ENCODE measurements at regions not wholly inside any gene's neighbourhood (a gene's known extent, or its start where the extent isn't known, plus 50 kb on each side); places are given as distances from the start of the nearest gene placed in this dataset.

GRCh38 chr5:96322217-96322616, 110.8 kb downstream of the PCSK1 start:
- no peak overlapping the region for H2AFZ ChIP-seq (ENCODE audit: low read depth, low read length, poor library complexity, severe bottlenecking)
- ChIA-PET CTCF (no interaction called here), POLR2A (no interaction called here), RAD21 (ENCODE audit: low non-redundant PET in 1 of 2, low total read pairs in 2 of 2, uncharacterized antibody in 2 of 2, unreplicated experiment in 2 of 2) (no interaction called here)
- no peaks in the 10 kb centered on the region for H3K36me3 ChIP-seq (ENCODE audit: control insufficient read depth in 1 of 2, insufficient read depth in 2 of 2, low read length in 2 of 2)
- no peak overlapping the region for H3K4me3 ChIP-seq (replicated peaks in 1 of 2; ENCODE audit: low read depth in 1 of 2, low read length in 2 of 2)
- TF ChIP-seq EGR1 (IDR thresholded peaks at IDR 0.05; ENCODE audit: low read depth) (no peak), ZBTB33 (IDR thresholded peaks at IDR 0.05; ENCODE audit: extremely low read depth, insufficient replicate concordance, low read length) (no peak)
- no peak overlapping the region for H3K9ac ChIP-seq (ENCODE audit: low read length)
- H3K9me3 ChIP-seq (ENCODE audit: control insufficient read depth in 1 of 2, insufficient read depth in 1 of 2, low read depth in 1 of 2, low read length in 2 of 2): no peaks in the 10 kb centered on the region
- intact Hi-C loops (cut with micrococcal nuclease): no loop called here
- H3K4me1 ChIP-seq (ENCODE audit: control insufficient read depth in 1 of 2, insufficient read depth in 2 of 2, low read length in 2 of 2): peaks cover 10 to 28% of the 10 kb centered on the region in 2 experiments
- no peak for ATAC-seq
- no peaks in the 10 kb centered on the region for H3K27me3 ChIP-seq (ENCODE audit: insufficient read depth, low read length)
- H3K79me2 ChIP-seq (ENCODE audit: insufficient read depth, low read length): no peaks in the 10 kb centered on the region
- H3K27ac ChIP-seq (ENCODE audit: low read depth, low read length): no peak overlapping the region
- no peaks in the 10 kb centered on the region for H4K20me1 ChIP-seq (ENCODE audit: insufficient read depth)
- no peaks in the 10 kb centered on the region for H3K9me2 ChIP-seq (ENCODE audit: insufficient read depth)
- no TSS peak for BruUV-seq (replicated peaks)
- DNase-seq (ENCODE audit: low read depth, low spot score): no peak
- no peak overlapping the region for H3K4me2 ChIP-seq (ENCODE audit: low read length)

GRCh38 chr5:96321345-96321744, 111.7 kb downstream of the PCSK1 start:
- ChIA-PET CTCF (no interaction called here), RAD21 (ENCODE audit: low non-redundant PET in 1 of 2, low total read pairs in 2 of 2, uncharacterized antibody in 2 of 2, unreplicated experiment in 2 of 2) (no interaction called here), POLR2A (no interaction called here)
- DNase-seq (ENCODE audit: low read depth, low spot score) (no peak), ATAC-seq (no peak)
- H3K27me3 ChIP-seq (ENCODE audit: insufficient read depth, low read length): no peaks in the 10 kb centered on the region
- no peak overlapping the region for H3K27ac ChIP-seq (ENCODE audit: low read depth, low read length)
- no TSS peak for BruUV-seq (replicated peaks)
- H3K4me2 ChIP-seq (ENCODE audit: low read length): 0 out of 2 replicates have a peak overlapping the region, but pooled peaks have one; percentile 54
- intact Hi-C loops (cut with micrococcal nuclease): no loop called here
- no peaks in the 10 kb centered on the region for H3K36me3 ChIP-seq (ENCODE audit: control insufficient read depth in 1 of 2, insufficient read depth in 2 of 2, low read length in 2 of 2)
- H3K9me2 ChIP-seq (ENCODE audit: insufficient read depth): no peaks in the 10 kb centered on the region
- no peak overlapping the region for H3K4me3 ChIP-seq (replicated peaks in 1 of 2; ENCODE audit: low read depth in 1 of 2, low read length in 2 of 2)
- no peaks in the 10 kb centered on the region for H4K20me1 ChIP-seq (ENCODE audit: insufficient read depth)
- no peaks in the 10 kb centered on the region for H3K79me2 ChIP-seq (ENCODE audit: insufficient read depth, low read length)
- TF ChIP-seq CBX3 (IDR thresholded peaks at IDR 0.05; ENCODE audit: low read depth): no peak
- TF ChIP-seq, protein P1, sequence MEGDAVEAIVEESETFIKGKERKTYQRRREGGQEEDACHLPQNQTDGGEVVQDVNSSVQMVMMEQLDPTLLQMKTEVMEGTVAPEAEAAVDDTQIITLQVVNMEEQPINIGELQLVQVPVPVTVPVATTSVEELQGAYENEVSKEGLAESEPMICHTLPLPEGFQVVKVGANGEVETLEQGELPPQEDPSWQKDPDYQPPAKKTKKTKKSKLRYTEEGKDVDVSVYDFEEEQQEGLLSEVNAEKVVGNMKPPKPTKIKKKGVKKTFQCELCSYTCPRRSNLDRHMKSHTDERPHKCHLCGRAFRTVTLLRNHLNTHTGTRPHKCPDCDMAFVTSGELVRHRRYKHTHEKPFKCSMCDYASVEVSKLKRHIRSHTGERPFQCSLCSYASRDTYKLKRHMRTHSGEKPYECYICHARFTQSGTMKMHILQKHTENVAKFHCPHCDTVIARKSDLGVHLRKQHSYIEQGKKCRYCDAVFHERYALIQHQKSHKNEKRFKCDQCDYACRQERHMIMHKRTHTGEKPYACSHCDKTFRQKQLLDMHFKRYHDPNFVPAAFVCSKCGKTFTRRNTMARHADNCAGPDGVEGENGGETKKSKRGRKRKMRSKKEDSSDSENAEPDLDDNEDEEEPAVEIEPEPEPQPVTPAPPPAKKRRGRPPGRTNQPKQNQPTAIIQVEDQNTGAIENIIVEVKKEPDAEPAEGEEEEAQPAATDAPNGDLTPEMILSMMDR (IDR thresholded peaks at IDR 0.05 in 2 of 3, conservative IDR thresholded peaks at IDR 0.05 in 1 of 3; ENCODE audit: borderline replicate concordance in 1 of 3, insufficient read depth in 1 of 3, low read depth in 2 of 3, low read length in 2 of 3): no peak
- TF ChIP-seq TCF7L2 (IDR thresholded peaks at IDR 0.05; ENCODE audit: borderline replicate concordance, extremely low read depth, insufficient read depth, insufficient read length): no peak
- no peak for TF ChIP-seq POLR2AphosphoS5 (IDR thresholded peaks at IDR 0.05; ENCODE audit: low read depth, low read length)
- no peak for TF ChIP-seq SIN3A (IDR thresholded peaks at IDR 0.05; ENCODE audit: low read depth)
- TF ChIP-seq ELF1 (IDR thresholded peaks at IDR 0.05; ENCODE audit: borderline replicate concordance, low read depth): no peak
- TF ChIP-seq EZH2phosphoT487 (IDR thresholded peaks at IDR 0.05; ENCODE audit: borderline replicate concordance): no peak
- no peak for TF ChIP-seq SP1 (IDR thresholded peaks at IDR 0.05; ENCODE audit: low read depth)
- no peak for TF ChIP-seq ZBTB33 (IDR thresholded peaks at IDR 0.05; ENCODE audit: extremely low read depth, insufficient replicate concordance, low read length)
- TF ChIP-seq MAX (IDR thresholded peaks at IDR 0.05): no peak
- no peak for TF ChIP-seq POLR2A (IDR thresholded peaks at IDR 0.05; ENCODE audit: borderline replicate concordance, extremely low read depth, insufficient read depth, insufficient read length)
- TF ChIP-seq ZNF274 (IDR thresholded peaks at IDR 0.05; ENCODE audit: low read depth, low read length): no peak
- H3K9me3 ChIP-seq (ENCODE audit: control insufficient read depth in 1 of 2, insufficient read depth in 1 of 2, low read depth in 1 of 2, low read length in 2 of 2): no peaks in the 10 kb centered on the region
- peaks cover 10 to 28% of the 10 kb centered on the region in 2 experiments for H3K4me1 ChIP-seq (ENCODE audit: control insufficient read depth in 1 of 2, insufficient read depth in 2 of 2, low read length in 2 of 2)
- H3K9ac ChIP-seq (ENCODE audit: low read length): no peak overlapping the region
- no peak overlapping the region for H2AFZ ChIP-seq (ENCODE audit: low read depth, low read length, poor library complexity, severe bottlenecking)

Measured in HCT116 (cell line).